ENCODE measurements at regions not wholly inside any gene's neighbourhood (a gene's known extent, or its start where the extent isn't known, plus 50 kb on each side); places are given as distances from the start of the nearest gene placed in this dataset.

GRCh38 chr18:22493940-22494339 lies 76.2 kb upstream of the CTAGE1 start:
- TF ChIP-seq PAX5 (IDR thresholded peaks at IDR 0.05; ENCODE audit: insufficient read depth, low read length, severe bottlenecking) (no peak), POLR2AphosphoS5 (IDR thresholded peaks at IDR 0.05; ENCODE audit: low read depth, low read length) (no peak), POU2F2 (IDR thresholded peaks at IDR 0.05; ENCODE audit: low read depth, low read length) (no peak), TAF1 (IDR thresholded peaks at IDR 0.05; ENCODE audit: low read depth, low read length) (no peak), POLR2A (IDR thresholded peaks at IDR 0.05; ENCODE audit: low read depth, low read length) (no peak), SPI1 (IDR thresholded peaks at IDR 0.05; ENCODE audit: low read depth, low read length) (no peak)
- DNase-seq (ENCODE audit: insufficient read length, low spot score) (no peak), FAIRE-seq (no peak)

- DNase-seq (ENCODE audit: insufficient read length, low spot score): no peak
- FAIRE-seq: no peak
- TF ChIP-seq TAF1 (IDR thresholded peaks at IDR 0.05; ENCODE audit: low read depth, low read length): no peak
- TF ChIP-seq POLR2A (IDR thresholded peaks at IDR 0.05; ENCODE audit: low read depth, low read length): no peak
- TF ChIP-seq POU2F2 (IDR thresholded peaks at IDR 0.05; ENCODE audit: low read depth, low read length): no peak
- TF ChIP-seq POLR2AphosphoS5 (IDR thresholded peaks at IDR 0.05; ENCODE audit: low read depth, low read length): no peak
- no peak for TF ChIP-seq SPI1 (IDR thresholded peaks at IDR 0.05; ENCODE audit: low read depth, low read length)
- no peak for TF ChIP-seq PAX5 (IDR thresholded peaks at IDR 0.05; ENCODE audit: insufficient read depth, low read length, severe bottlenecking)
Observed at GRCh38 chr18:22494771-22495170, 77.1 kb upstream of the CTAGE1 start.

GRCh38 chr18:22499421-22499820 lies 81.7 kb upstream of the CTAGE1 start:
- FAIRE-seq: no peak
- no peak for DNase-seq (ENCODE audit: insufficient read length, low spot score)
- TF ChIP-seq POLR2AphosphoS5 (IDR thresholded peaks at IDR 0.05; ENCODE audit: low read depth, low read length) (no peak), SPI1 (IDR thresholded peaks at IDR 0.05; ENCODE audit: low read depth, low read length) (no peak), PAX5 (IDR thresholded peaks at IDR 0.05; ENCODE audit: insufficient read depth, low read length, severe bottlenecking) (no peak), POU2F2 (IDR thresholded peaks at IDR 0.05; ENCODE audit: low read depth, low read length) (no peak), TAF1 (IDR thresholded peaks at IDR 0.05; ENCODE audit: low read depth, low read length) (no peak), POLR2A (IDR thresholded peaks at IDR 0.05; ENCODE audit: low read depth, low read length) (no peak)

- no peak for DNase-seq (ENCODE audit: insufficient read length, low spot score)
- FAIRE-seq: no peak
- TF ChIP-seq POLR2AphosphoS5 (IDR thresholded peaks at IDR 0.05; ENCODE audit: low read depth, low read length): no peak
- TF ChIP-seq POU2F2 (IDR thresholded peaks at IDR 0.05; ENCODE audit: low read depth, low read length): no peak
- TF ChIP-seq POLR2A (IDR thresholded peaks at IDR 0.05; ENCODE audit: low read depth, low read length): no peak
- TF ChIP-seq TAF1 (IDR thresholded peaks at IDR 0.05; ENCODE audit: low read depth, low read length): no peak
- TF ChIP-seq SPI1 (IDR thresholded peaks at IDR 0.05; ENCODE audit: low read depth, low read length): no peak
- TF ChIP-seq PAX5 (IDR thresholded peaks at IDR 0.05; ENCODE audit: insufficient read depth, low read length, severe bottlenecking): no peak
Observed at GRCh38 chr18:22503803-22504202, 86.1 kb upstream of the CTAGE1 start.

GRCh38 chr18:22504251-22505030 lies 86.7 kb upstream of the CTAGE1 start:
- TF ChIP-seq PAX5 (IDR thresholded peaks at IDR 0.05; ENCODE audit: insufficient read depth, low read length, severe bottlenecking) (no peak), TAF1 (IDR thresholded peaks at IDR 0.05; ENCODE audit: low read depth, low read length) (no peak), POLR2AphosphoS5 (IDR thresholded peaks at IDR 0.05; ENCODE audit: low read depth, low read length) (no peak), POLR2A (IDR thresholded peaks at IDR 0.05; ENCODE audit: low read depth, low read length) (no peak), SPI1 (IDR thresholded peaks at IDR 0.05; ENCODE audit: low read depth, low read length) (no peak), POU2F2 (IDR thresholded peaks at IDR 0.05; ENCODE audit: low read depth, low read length) (no peak)
- no peak for FAIRE-seq
- DNase-seq (ENCODE audit: insufficient read length, low spot score): no peak

- DNase-seq (ENCODE audit: insufficient read length, low spot score) (no peak), FAIRE-seq (no peak)
Observed at GRCh38 chr18:22505141-22505591, 87.5 kb upstream of the CTAGE1 start.

GRCh38 chr18:22507055-22507454 lies 89.3 kb upstream of the CTAGE1 start:
- TF ChIP-seq POLR2AphosphoS5 (IDR thresholded peaks at IDR 0.05; ENCODE audit: low read depth, low read length) (no peak), POLR2A (IDR thresholded peaks at IDR 0.05; ENCODE audit: low read depth, low read length) (no peak), SPI1 (IDR thresholded peaks at IDR 0.05; ENCODE audit: low read depth, low read length) (no peak), TAF1 (IDR thresholded peaks at IDR 0.05; ENCODE audit: low read depth, low read length) (no peak), POU2F2 (IDR thresholded peaks at IDR 0.05; ENCODE audit: low read depth, low read length) (no peak), PAX5 (IDR thresholded peaks at IDR 0.05; ENCODE audit: insufficient read depth, low read length, severe bottlenecking) (no peak)
- FAIRE-seq (no peak), DNase-seq (ENCODE audit: insufficient read length, low spot score) (no peak)

More at GRCh38 chr18:22505141-22505591, 87.5 kb upstream of the CTAGE1 start:
- TF ChIP-seq SPI1 (IDR thresholded peaks at IDR 0.05; ENCODE audit: low read depth, low read length): no peak
- no peak for TF ChIP-seq POU2F2 (IDR thresholded peaks at IDR 0.05; ENCODE audit: low read depth, low read length)
- no peak for TF ChIP-seq TAF1 (IDR thresholded peaks at IDR 0.05; ENCODE audit: low read depth, low read length)
- TF ChIP-seq POLR2A (IDR thresholded peaks at IDR 0.05; ENCODE audit: low read depth, low read length): no peak
- no peak for TF ChIP-seq PAX5 (IDR thresholded peaks at IDR 0.05; ENCODE audit: insufficient read depth, low read length, severe bottlenecking)
- TF ChIP-seq POLR2AphosphoS5 (IDR thresholded peaks at IDR 0.05; ENCODE audit: low read depth, low read length): no peak

- DNase-seq (ENCODE audit: insufficient read length, low spot score) (no peak), FAIRE-seq (no peak)
- TF ChIP-seq PAX5 (IDR thresholded peaks at IDR 0.05; ENCODE audit: insufficient read depth, low read length, severe bottlenecking) (no peak), SPI1 (IDR thresholded peaks at IDR 0.05; ENCODE audit: low read depth, low read length) (no peak), TAF1 (IDR thresholded peaks at IDR 0.05; ENCODE audit: low read depth, low read length) (no peak), POU2F2 (IDR thresholded peaks at IDR 0.05; ENCODE audit: low read depth, low read length) (no peak), POLR2AphosphoS5 (IDR thresholded peaks at IDR 0.05; ENCODE audit: low read depth, low read length) (no peak), POLR2A (IDR thresholded peaks at IDR 0.05; ENCODE audit: low read depth, low read length) (no peak)
Observed at GRCh38 chr18:22509423-22509822, 91.7 kb upstream of the CTAGE1 start.

- FAIRE-seq: no peak
- TF ChIP-seq PAX5 (IDR thresholded peaks at IDR 0.05; ENCODE audit: insufficient read depth, low read length, severe bottlenecking) (no peak), TAF1 (IDR thresholded peaks at IDR 0.05; ENCODE audit: low read depth, low read length) (no peak), POLR2AphosphoS5 (IDR thresholded peaks at IDR 0.05; ENCODE audit: low read depth, low read length) (no peak), SPI1 (IDR thresholded peaks at IDR 0.05; ENCODE audit: low read depth, low read length) (no peak), POU2F2 (IDR thresholded peaks at IDR 0.05; ENCODE audit: low read depth, low read length) (no peak), POLR2A (IDR thresholded peaks at IDR 0.05; ENCODE audit: low read depth, low read length) (no peak)
- DNase-seq (ENCODE audit: insufficient read length, low spot score): no peak
Observed at GRCh38 chr18:22510697-22511096, 93.0 kb upstream of the CTAGE1 start.
